OCI-LY7 (cell line): ENCODE measurements at regions not wholly inside any gene's neighbourhood (a gene's known extent, or its start where the extent isn't known, plus 50 kb on each side); places are given as distances from the start of the nearest gene placed in this dataset.

ENCODE experiments used
- CTCF ChIP-seq: fragments of 200-600 bp; sonication (generic); conservative IDR thresholded peaks from 2 replicates; pipeline ENCODE4 v1.5.1; 2014; ENCODE audit warnings: mild to moderate bottlenecking, antibody characterized with exemption, low read length, moderate library complexity, mixed read lengths
- EZH2phosphoT487 ChIP-seq: fragments of 200-600 bp; sonication (generic); IDR thresholded peaks from 2 replicates; pipeline ENCODE4 v1.6.1; 2018; ENCODE audit warnings: low read depth, borderline replicate concordance, mild to moderate bottlenecking, mixed run types, antibody characterized with exemption, low read length, moderate library complexity, mixed read lengths

- TF ChIP-seq CTCF (no peak), EZH2phosphoT487 (no peak)
Measured at GRCh38 chr4:12924728-12925320, 559.3 kb downstream of the RAB28 start.
